ENCODE measurements at regions not wholly inside any gene's neighbourhood (a gene's known extent, or its start where the extent isn't known, plus 50 kb on each side); places are given as distances from the start of the nearest gene placed in this dataset.
A peak's percentile ranks its signal among the peaks of the same experiment; 100 is the strongest.
"Not testable (repeated sequence)": the region's sequence is repeated elsewhere in the genome, so short reads cannot be mapped to it uniquely, and the experiment has no call there.

GRCh38 chrX:113033966-113034680, 193.5 kb upstream of the AMOT start:
- no peak for DNase-seq
- no peak for ATAC-seq
- intact Hi-C loops (cut with DNase I) = no loop called here

GRCh38 chrX:113019958-113020357, 179.3 kb upstream of the AMOT start:
- intact Hi-C loops (cut with DNase I) = no loop called here
- ATAC-seq = no peak
- DNase-seq = no peak

- no peak for ATAC-seq
- DNase-seq = no peak
- intact Hi-C loops (cut with DNase I) = no loop called here
Measured at GRCh38 chrX:113009837-113010236, 169.2 kb upstream of the AMOT start.

- intact Hi-C loops (cut with DNase I) = no loop called here
- DNase-seq = no peak
- no peak for ATAC-seq
Measured at GRCh38 chrX:113009029-113009428, 168.4 kb upstream of the AMOT start.

GRCh38 chrX:113001836-113002235, 161.2 kb upstream of the AMOT start:
- DNase-seq (no peak), ATAC-seq (no peak)
- intact Hi-C loops (cut with DNase I) = no loop called here

GRCh38 chrX:112997991-112998390, 157.4 kb upstream of the AMOT start:
- DNase-seq (no peak), ATAC-seq (no peak)
- intact Hi-C loops (cut with DNase I) = no loop called here

- intact Hi-C loops (cut with DNase I) = no loop called here
- DNase-seq (no peak), ATAC-seq (no peak)
Measured at GRCh38 chrX:112991801-112992200, 151.2 kb upstream of the AMOT start.

- ATAC-seq (no peak), DNase-seq (no peak)
- intact Hi-C loops (cut with DNase I) = no loop called here
Measured at GRCh38 chrX:112979879-112980278, 139.2 kb upstream of the AMOT start.

GRCh38 chrX:112968351-112969133, 127.9 kb upstream of the AMOT start:
- ATAC-seq (no peak), DNase-seq (no peak)
- intact Hi-C loops (cut with DNase I) = no loop called here

- DNase-seq = no peak
- intact Hi-C loops (cut with DNase I) = no loop called here
- no peak for ATAC-seq
Measured at GRCh38 chrX:112967903-112968302, 127.3 kb upstream of the AMOT start.

- DNase-seq (no peak), ATAC-seq (no peak)
- intact Hi-C loops (cut with DNase I) = no loop called here
Measured at GRCh38 chrX:112967341-112967740, 126.7 kb upstream of the AMOT start.

- intact Hi-C loops (cut with DNase I) = no loop called here
- DNase-seq (no peak), ATAC-seq (peak; percentile 53 to 72)
Measured at GRCh38 chrX:112961981-112962380, 121.3 kb upstream of the AMOT start.

GRCh38 chrX:112947981-112948615, 107.5 kb upstream of the AMOT start:
- DNase-seq = no peak
- ATAC-seq = no peak
- intact Hi-C loops (cut with DNase I) = no loop called here

- DNase-seq (no peak), ATAC-seq (no peak)
- intact Hi-C loops (cut with DNase I) = no loop called here
Measured at GRCh38 chrX:112946227-112946626, 105.6 kb upstream of the AMOT start.

- ATAC-seq = no peak
- intact Hi-C loops (cut with DNase I) = no loop called here
- no peak for DNase-seq
Measured at GRCh38 chrX:112945826-112946225, 105.2 kb upstream of the AMOT start.

GRCh38 chrX:112941209-112941837, 100.7 kb upstream of the AMOT start:
- intact Hi-C loops (cut with DNase I) = no loop called here
- ATAC-seq (no peak), DNase-seq (no peak)

GRCh38 chrX:112935029-112935428, 94.4 kb upstream of the AMOT start:
- intact Hi-C loops (cut with DNase I) = no loop called here
- ATAC-seq (no peak), DNase-seq (no peak)

- intact Hi-C loops (cut with DNase I) = no loop called here
- no peak for ATAC-seq
Measured at GRCh38 chrX:112931900-112932299, 91.3 kb upstream of the AMOT start.

GRCh38 chrX:112931478-112931877, 90.8 kb upstream of the AMOT start:
- ATAC-seq (peak in 1 of 2 donors; percentile 30), DNase-seq (no peak)
- intact Hi-C loops (cut with DNase I) = no loop called here

More at GRCh38 chrX:112931900-112932299, 91.3 kb upstream of the AMOT start:
- no peak for DNase-seq

GRCh38 chrX:112923381-112923780, 82.8 kb upstream of the AMOT start:
- DNase-seq; ATAC-seq; intact Hi-C loops (cut with DNase I): not testable (repeated sequence)
